Mucosa of rectum (tissue), 2 donors: ENCODE measurements at regions not wholly inside any gene's neighbourhood (a gene's known extent, or its start where the extent isn't known, plus 50 kb on each side); places are given as distances from the start of the nearest gene placed in this dataset.

Experiments used
- H3K27ac ChIP-seq, 2 donors: one replicate each; pipeline ENCODE4 v1.7.0; 2013; ENCODE audit warnings: inconsistent platforms in 2 of 2, low read depth in 2 of 2, low read length in 2 of 2
- H3K27me3 ChIP-seq, 2 donors: one replicate each; pipeline ENCODE4 v1.7.0; 2013; ENCODE audit warnings: low read length in 2 of 2; ENCODE audit not compliant: control insufficient read depth in 2 of 2, insufficient read depth in 2 of 2
- H3K36me3 ChIP-seq, 2 donors: one replicate each; pipeline ENCODE4 v1.7.0; 2013; ENCODE audit warnings: low read length in 2 of 2; ENCODE audit not compliant: control insufficient read depth in 2 of 2, insufficient read depth in 2 of 2
- H3K4me1 ChIP-seq, 2 donors: one replicate each; pipeline ENCODE4 v1.7.0; 2013; ENCODE audit warnings: low read length in 2 of 2, mild to moderate bottlenecking in 1 of 2; ENCODE audit not compliant: control insufficient read depth in 2 of 2, insufficient read depth in 2 of 2
- H3K4me3 ChIP-seq, 2 donors: one replicate each; pipeline ENCODE4 v1.7.0; 2013; ENCODE audit warnings: low read length in 2 of 2
- H3K9ac ChIP-seq, 2 donors: one replicate each; pipeline ENCODE4 v1.7.0; 2013; ENCODE audit warnings: low read length in 2 of 2, low read depth in 1 of 2, mild to moderate bottlenecking in 1 of 2
- H3K9me3 ChIP-seq, 2 donors: one replicate each; pipeline ENCODE4 v1.7.0; 2013; ENCODE audit warnings: low read length in 2 of 2; ENCODE audit not compliant: control insufficient read depth in 2 of 2
- donor health status: healthy.
- donor health status: Normal muscosa, but diverticular disease.

DNA sequence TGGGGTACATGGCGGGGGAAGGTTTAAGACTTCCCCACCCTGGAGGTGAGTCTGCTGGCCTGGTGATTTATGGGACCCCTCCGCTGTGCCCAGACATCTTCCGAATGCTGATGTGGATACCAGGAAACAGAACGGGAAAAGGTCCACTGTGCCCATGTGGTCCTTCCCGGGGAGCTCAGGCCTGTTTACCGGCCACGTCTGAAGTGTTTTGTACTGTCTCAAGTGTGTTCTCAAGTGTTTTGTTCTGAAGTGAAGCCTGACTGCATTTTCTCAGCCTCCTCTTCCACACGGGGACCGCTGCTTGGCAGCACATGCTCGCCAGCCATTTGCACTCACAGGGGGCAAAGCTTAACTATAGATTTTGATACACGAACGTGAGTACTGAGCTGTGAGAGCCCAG lies 127.2 kb downstream of the TEX36 start:
- H3K9me3 ChIP-seq, result no peaks in the 10 kb centered on the region
- H3K36me3 ChIP-seq, result no peaks in the 10 kb centered on the region
- no peak overlapping the region for H3K27ac ChIP-seq
- no peak overlapping the region for H3K9ac ChIP-seq
- no peaks in the 10 kb centered on the region for H3K27me3 ChIP-seq
- H3K4me3 ChIP-seq, result no peak overlapping the region
- peaks cover 0 to 2% of the 10 kb centered on the region in 2 donors for H3K4me1 ChIP-seq

- H3K4me3 ChIP-seq, result no peak overlapping the region
- H3K9me3 ChIP-seq, result no peaks in the 10 kb centered on the region
- H3K27me3 ChIP-seq, result no peaks in the 10 kb centered on the region
- no peaks in the 10 kb centered on the region for H3K4me1 ChIP-seq
- no peak overlapping the region for H3K9ac ChIP-seq
- H3K27ac ChIP-seq, result no peak overlapping the region
- no peaks in the 10 kb centered on the region for H3K36me3 ChIP-seq
These were observed 127.7 kb downstream of the TEX36 start for GRCh38 chr10:125555267-125555666.

DNA sequence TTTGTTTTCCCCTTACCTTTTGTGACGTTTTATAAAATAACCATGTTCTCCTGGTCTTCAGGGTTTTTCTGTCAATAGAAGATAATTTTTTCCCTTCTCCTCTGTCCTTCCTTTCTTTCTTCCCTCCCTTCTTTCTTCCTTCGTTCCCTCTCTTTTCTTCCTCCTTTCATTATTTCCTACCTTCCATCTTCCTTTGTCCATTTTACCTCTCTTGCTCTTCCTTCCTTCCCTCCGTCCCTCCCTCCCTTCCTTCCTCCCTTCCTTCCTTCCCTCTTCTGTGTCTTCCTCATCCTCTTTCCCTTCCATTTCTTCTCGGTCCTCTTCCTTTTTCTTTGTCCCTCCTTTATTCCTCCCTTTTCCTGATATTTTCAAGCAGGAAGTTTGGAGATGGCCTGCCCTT lies 128.2 kb downstream of the TEX36 start:
- Histone ChIP-seq H3K27ac (no peak overlapping the region), H3K36me3 (no peaks in the 10 kb centered on the region), H3K4me1 (no peaks in the 10 kb centered on the region), H3K9me3 (no peaks in the 10 kb centered on the region), H3K4me3 (no peak overlapping the region), H3K27me3 (no peaks in the 10 kb centered on the region), H3K9ac (no peak overlapping the region)

- Histone ChIP-seq H3K4me1 (no peaks in the 10 kb centered on the region), H3K27ac (no peak overlapping the region), H3K4me3 (no peak overlapping the region)
These were observed 128.8 kb downstream of the TEX36 start for GRCh38 chr10:125554016-125554703.

DNA sequence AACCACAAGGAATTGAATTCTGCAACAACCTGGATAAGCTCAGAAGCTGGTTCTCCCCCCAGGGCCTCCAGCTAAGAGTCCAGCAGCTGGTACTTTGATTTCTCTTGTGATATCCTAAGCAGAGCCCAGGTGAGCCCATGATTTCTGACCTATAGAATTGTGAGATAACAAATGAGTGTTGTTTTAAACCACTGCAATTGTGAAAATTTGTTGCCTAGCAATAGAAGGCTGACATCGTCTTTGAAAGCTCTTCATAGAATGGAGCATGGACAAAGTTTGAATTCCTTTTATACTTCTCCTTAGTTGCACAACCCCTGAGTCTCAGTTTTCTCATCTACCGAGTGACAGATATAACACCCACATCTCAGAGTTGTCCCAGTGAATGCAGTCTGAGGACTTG lies 129.9 kb downstream of the TEX36 start:
- Histone ChIP-seq H3K27me3 (no peaks in the 10 kb centered on the region), H3K9ac (no peak overlapping the region), H3K36me3 (no peaks in the 10 kb centered on the region), H3K4me1 (no peaks in the 10 kb centered on the region), H3K9me3 (no peaks in the 10 kb centered on the region), H3K27ac (no peak overlapping the region), H3K4me3 (no peak overlapping the region)

More at GRCh38 chr10:125554016-125554703, 128.8 kb downstream of the TEX36 start:
- no peaks in the 10 kb centered on the region for H3K36me3 ChIP-seq
- H3K9ac ChIP-seq, result no peak overlapping the region
- no peaks in the 10 kb centered on the region for H3K9me3 ChIP-seq
- H3K27me3 ChIP-seq, result no peaks in the 10 kb centered on the region

- Histone ChIP-seq H3K27me3 (no peaks in the 10 kb centered on the region), H3K4me3 (no peak overlapping the region), H3K9ac (no peak overlapping the region), H3K9me3 (no peaks in the 10 kb centered on the region), H3K27ac (no peak overlapping the region), H3K36me3 (no peaks in the 10 kb centered on the region), H3K4me1 (no peaks in the 10 kb centered on the region)
These were observed 131.7 kb downstream of the TEX36 start for GRCh38 chr10:125551247-125551646.

DNA sequence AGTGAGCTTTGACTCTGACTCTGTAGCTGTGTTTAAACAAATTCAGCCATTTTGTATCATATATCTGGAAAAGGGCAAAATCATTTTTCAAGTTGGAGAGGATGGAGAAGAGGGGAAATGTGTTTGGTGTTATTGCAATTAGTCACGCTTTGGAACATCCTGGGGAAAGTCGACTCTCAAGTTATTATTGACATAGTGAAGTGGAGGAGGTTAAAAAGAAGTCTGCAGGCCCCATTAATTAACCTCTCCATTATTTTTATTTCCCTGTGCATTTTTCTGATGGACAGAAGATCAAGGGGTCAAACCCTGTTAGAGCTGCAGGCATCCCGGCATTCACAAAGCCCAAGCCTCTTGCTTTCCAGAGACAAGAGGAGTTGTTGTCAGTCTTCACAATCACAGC lies 132.6 kb downstream of the TEX36 start:
- H3K4me3 ChIP-seq, result no peak overlapping the region
- H3K36me3 ChIP-seq, result no peaks in the 10 kb centered on the region
- no peaks in the 10 kb centered on the region for H3K27me3 ChIP-seq
- H3K4me1 ChIP-seq, result no peaks in the 10 kb centered on the region
- no peak overlapping the region for H3K27ac ChIP-seq
- no peak overlapping the region for H3K9ac ChIP-seq
- H3K9me3 ChIP-seq, result no peaks in the 10 kb centered on the region

DNA sequence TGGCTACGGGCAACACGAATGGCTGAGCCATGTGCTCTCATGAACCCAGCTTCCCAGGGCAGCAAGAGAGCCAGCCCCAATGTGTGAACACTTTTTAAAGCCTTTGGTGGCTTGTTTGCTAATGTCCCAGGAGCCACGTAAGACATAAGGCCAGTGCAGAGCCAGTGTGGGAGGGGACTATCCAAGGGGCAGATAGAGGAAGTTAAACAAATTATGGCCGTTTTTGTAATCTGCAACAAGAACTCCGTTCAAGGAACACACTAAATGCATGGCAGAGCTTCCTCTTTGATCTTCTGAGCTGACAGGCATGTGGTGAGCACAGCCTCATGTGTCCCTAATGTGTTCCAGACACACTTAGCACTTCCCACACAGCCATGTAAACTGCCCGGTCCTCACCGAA lies 133.3 kb downstream of the TEX36 start:
- H3K36me3 ChIP-seq, result no peaks in the 10 kb centered on the region
- H3K9me3 ChIP-seq, result no peaks in the 10 kb centered on the region
- no peak overlapping the region for H3K27ac ChIP-seq
- H3K9ac ChIP-seq, result no peak overlapping the region
- H3K4me1 ChIP-seq, result no peaks in the 10 kb centered on the region
- peaks cover 0 to 2% of the 10 kb centered on the region in 2 donors for H3K27me3 ChIP-seq
- no peak overlapping the region for H3K4me3 ChIP-seq

GRCh38 chr10:125548878-125549277 lies 134.1 kb downstream of the TEX36 start:
- no peaks in the 10 kb centered on the region for H3K36me3 ChIP-seq
- H3K9ac ChIP-seq, result no peak overlapping the region
- H3K27me3 ChIP-seq, result peaks cover 0 to 2% of the 10 kb centered on the region in 2 donors
- H3K9me3 ChIP-seq, result no peaks in the 10 kb centered on the region
- H3K27ac ChIP-seq, result no peak overlapping the region
- no peaks in the 10 kb centered on the region for H3K4me1 ChIP-seq
- no peak overlapping the region for H3K4me3 ChIP-seq

DNA sequence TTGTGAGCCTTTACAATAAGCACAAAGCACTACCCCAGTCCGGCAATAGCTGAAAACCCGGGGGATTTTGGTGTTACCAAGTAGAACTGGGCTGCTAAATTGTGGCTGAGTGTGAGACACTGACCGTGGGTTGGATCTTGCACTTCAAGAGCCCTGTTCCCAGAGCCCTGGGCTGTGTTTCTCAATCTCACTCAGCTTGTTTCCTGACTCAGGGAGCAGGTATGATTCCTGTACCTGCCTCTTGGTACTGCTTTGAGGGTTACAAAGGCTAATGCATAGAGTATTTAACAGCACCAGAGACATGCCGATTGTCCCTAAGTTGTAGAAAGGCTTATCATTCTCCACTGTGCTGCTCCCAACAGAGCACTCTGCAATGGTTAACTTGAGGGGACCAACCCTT lies 134.6 kb downstream of the TEX36 start:
- Histone ChIP-seq H3K9ac (no peak overlapping the region), H3K36me3 (no peaks in the 10 kb centered on the region), H3K4me3 (no peak overlapping the region), H3K4me1 (no peaks in the 10 kb centered on the region), H3K27ac (no peak overlapping the region), H3K27me3 (peaks cover 0 to 2% of the 10 kb centered on the region in 2 donors), H3K9me3 (no peaks in the 10 kb centered on the region)
